ENCODE measurements at regions not wholly inside any gene's neighbourhood (a gene's known extent, or its start where the extent isn't known, plus 50 kb on each side); places are given as distances from the start of the nearest gene placed in this dataset.

DNA sequence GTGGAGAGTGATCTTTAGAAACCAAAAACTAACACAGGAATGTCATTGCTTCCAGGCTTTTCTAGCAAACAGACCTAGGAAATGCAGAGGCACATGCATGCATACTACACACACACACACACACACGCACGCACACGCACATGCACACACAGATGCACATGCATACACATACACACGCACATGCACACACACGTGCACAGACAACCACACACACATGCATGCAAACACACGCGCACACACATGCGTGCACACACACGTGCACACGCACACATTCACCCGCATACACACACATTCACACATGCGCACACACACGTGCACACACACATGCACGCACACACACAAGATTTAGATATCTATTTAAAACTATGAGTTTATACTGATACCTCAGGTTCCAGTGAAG, 379.5 kb downstream of the ZNF516 start:
- TF ChIP-seq, protein P1, sequence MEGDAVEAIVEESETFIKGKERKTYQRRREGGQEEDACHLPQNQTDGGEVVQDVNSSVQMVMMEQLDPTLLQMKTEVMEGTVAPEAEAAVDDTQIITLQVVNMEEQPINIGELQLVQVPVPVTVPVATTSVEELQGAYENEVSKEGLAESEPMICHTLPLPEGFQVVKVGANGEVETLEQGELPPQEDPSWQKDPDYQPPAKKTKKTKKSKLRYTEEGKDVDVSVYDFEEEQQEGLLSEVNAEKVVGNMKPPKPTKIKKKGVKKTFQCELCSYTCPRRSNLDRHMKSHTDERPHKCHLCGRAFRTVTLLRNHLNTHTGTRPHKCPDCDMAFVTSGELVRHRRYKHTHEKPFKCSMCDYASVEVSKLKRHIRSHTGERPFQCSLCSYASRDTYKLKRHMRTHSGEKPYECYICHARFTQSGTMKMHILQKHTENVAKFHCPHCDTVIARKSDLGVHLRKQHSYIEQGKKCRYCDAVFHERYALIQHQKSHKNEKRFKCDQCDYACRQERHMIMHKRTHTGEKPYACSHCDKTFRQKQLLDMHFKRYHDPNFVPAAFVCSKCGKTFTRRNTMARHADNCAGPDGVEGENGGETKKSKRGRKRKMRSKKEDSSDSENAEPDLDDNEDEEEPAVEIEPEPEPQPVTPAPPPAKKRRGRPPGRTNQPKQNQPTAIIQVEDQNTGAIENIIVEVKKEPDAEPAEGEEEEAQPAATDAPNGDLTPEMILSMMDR (conservative IDR thresholded peaks at IDR 0.05; ENCODE audit: low read length), result no peak
- TF ChIP-seq EZH2phosphoT487 (IDR thresholded peaks at IDR 0.05; ENCODE audit: borderline replicate concordance, low read depth, low read length), result no peak
